Fibroblast of the aortic adventitia (primary cell): ENCODE measurements at regions not wholly inside any gene's neighbourhood (a gene's known extent, or its start where the extent isn't known, plus 50 kb on each side); places are given as distances from the start of the nearest gene placed in this dataset.

Experiments
- DNase-seq: peaks from one replicate; pipeline ENCODE4 v3.0.0-alpha.2; 2010; ENCODE audit warnings: low read depth
- H3K4me3 ChIP-seq: 2 replicates; pipeline ENCODE4 v1.5.1; 2011; ENCODE audit warnings: low read depth, mild to moderate bottlenecking, control low read depth, low read length, moderate library complexity
- CTCF ChIP-seq: IDR thresholded peaks from 2 replicates; pipeline ENCODE4 v1.5.1; 2011; ENCODE audit warnings: mild to moderate bottlenecking, low read length, control low read depth, inconsistent platforms; ENCODE audit not compliant: insufficient read depth

- no peak for TF ChIP-seq CTCF
- DNase-seq, result no peak
- no peak overlapping the region for H3K4me3 ChIP-seq
These were observed 118.0 kb upstream of the BMP5 start for GRCh38 chr6:55993418-55993817.

GRCh38 chr6:55992546-55992945 is 117.2 kb upstream of the BMP5 start:
- no peak for TF ChIP-seq CTCF
- no peak overlapping the region for H3K4me3 ChIP-seq
- DNase-seq, result no peak

DNA sequence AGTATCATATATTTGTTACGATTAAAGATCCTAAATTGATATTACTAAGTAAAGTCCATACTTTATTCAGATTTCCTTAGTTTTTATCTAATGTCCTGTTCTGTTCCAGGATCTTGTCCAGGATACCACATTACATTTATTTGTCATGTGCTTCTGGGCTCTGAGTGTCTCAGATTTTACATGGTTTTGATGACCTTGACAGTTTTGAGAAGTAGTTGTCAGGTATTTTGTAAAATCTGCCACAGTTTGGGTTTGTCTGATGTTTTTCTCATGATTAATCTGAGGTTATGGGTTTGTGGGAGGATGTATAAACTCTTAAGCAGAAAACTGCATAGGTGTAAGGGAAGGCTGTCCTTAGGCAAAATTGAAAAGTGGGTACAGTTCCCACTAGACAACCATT is 109.9 kb upstream of the BMP5 start:
- no peak for DNase-seq
- H3K4me3 ChIP-seq, result no peak overlapping the region
- TF ChIP-seq CTCF, result no peak

- no peak for DNase-seq
- no peak for TF ChIP-seq CTCF
- H3K4me3 ChIP-seq, result no peak overlapping the region
These were observed 108.5 kb upstream of the BMP5 start for GRCh38 chr6:55983861-55984260.

DNA sequence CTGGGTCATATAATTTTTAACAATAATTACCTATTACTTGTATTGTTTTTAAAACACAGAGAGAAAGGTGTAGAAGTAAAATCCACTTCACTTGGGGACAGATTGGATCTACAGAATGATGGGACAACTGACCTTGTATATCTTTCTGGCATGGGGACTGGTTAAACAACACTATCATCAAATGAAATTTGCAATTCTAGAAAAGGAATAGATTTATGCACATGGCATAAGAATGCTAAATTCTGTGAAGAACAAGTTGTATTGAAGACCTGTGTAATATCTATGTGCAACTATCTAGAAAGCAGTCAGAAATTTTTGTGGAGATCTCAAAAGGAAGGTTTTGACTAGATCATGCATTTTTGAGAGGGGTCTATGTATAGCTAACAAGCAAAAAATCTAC is 106.3 kb upstream of the BMP5 start:
- H3K4me3 ChIP-seq, result no peak overlapping the region
- no peak for TF ChIP-seq CTCF
- no peak for DNase-seq

DNA sequence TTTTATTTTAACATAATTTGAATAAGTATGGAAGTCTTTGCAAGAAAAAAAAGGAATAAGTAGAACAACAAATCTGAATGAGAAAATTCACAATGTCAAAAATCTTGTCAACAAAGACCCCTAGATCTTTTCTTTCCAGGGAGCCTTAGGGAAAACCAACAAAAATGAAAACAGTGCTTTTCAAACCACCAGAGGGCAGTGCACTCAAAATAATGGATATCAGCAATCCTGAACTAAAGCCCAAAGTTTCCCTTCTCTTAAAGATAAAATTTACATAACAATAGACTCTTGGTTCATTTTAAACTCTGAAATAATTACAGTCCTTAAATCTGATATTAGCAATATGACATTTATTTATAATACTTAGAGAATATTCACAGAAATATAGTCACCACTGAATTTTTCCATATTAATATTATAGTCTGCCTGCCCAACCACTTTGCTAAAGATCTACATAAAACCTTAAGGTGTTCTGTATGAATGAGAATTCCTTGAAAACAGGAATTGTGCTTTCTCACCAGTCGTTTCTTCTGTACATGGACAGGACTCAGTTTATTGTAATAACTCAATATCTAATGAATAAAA is 105.3 kb upstream of the BMP5 start:
- peak; percentile 76 for DNase-seq
- no peak overlapping the region for H3K4me3 ChIP-seq
- TF ChIP-seq CTCF, result peak; percentile 60

- TF ChIP-seq CTCF, result no peak
- DNase-seq, result no peak
- no peak overlapping the region for H3K4me3 ChIP-seq
These were observed 104.1 kb upstream of the BMP5 start for GRCh38 chr6:55979526-55979925.
